HG03469 (cell line): ENCODE measurements at regions not wholly inside any gene's neighbourhood (a gene's known extent, or its start where the extent isn't known, plus 50 kb on each side); places are given as distances from the start of the nearest gene placed in this dataset.

ENCODE experiments used
- ATAC-seq: cut with Tn5 transposase; IDR thresholded peaks from one replicate; pipeline ENCODE4 v1.9.1; 2021; ENCODE audit warnings: mild to moderate bottlenecking, moderate library complexity, moderate number of reproducible peaks; ENCODE audit not compliant: unreplicated experiment

DNA sequence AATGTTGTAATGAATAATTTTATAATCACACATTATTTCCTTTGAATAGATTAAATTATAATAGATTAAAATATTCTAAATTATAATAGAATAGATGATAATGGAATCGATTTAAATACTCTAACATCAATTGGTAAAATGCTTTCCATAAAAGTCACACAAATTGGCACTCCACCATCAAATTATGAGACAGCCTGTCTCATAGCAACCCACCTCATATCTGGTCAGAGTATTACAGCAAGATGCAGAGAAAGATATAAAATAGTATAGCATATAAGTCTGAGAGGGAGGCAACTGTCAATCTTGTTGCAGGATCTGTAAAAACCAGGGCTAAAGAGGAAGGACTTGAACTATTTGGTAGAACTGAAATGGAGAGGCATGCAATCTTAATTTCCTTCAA is 98.4 kb upstream of the NCKAP5 start:
- ATAC-seq: no peak

DNA sequence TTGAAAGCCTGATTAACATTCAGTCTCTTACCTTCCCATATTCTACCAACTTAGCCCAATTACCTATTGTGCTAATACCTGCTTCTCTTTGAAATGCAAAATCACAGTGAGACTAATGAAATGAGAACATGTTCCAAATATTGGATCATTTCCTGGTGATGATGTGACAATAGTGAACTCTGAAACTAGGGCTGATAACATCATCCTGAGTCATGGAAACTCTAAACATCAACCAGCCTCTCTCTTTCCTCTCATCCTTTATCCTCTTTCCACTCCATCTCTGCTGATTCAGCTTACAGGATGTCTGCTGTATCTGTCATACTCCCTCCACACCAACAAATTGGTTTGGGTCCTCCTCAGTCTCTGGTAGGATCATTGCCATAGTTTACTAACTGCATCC is 98.8 kb upstream of the NCKAP5 start:
- no peak for ATAC-seq

DNA sequence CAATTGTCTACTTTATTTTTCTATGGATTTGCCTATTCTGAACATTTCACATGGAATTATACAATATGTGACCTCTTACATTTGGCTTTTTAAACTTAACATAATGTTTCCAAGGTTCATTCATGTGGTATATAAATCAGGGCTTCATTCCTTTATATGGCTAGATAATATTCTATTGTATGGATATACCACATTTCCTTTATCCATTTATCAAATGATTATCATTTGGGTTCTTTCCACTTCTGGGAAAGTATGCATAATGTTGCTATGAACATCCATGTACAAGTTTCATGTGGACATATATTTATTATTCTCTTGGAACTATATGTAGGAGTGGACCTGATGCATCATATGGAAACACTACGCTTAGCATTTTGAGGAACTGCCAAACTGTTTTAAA is 99.7 kb upstream of the NCKAP5 start:
- ATAC-seq: no peak

DNA sequence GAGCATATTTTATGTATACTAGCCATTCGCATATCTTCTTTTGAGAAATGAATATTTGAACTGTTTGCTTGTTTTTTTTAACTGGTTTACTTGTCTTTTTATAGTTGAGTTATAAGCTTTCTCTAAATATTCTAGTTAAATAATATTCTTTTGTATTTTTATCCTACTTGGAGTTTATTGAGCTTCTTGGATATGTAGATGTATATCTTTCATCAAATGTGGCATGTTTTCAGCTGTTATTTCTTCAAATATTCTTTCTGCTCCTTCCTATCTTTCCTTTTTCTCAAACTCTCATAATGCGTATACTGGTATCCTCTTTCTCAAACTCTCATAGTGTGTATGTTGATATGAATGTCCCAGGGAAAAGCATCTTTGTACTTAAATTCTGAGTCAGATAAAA is 100.3 kb upstream of the NCKAP5 start:
- no peak for ATAC-seq

DNA sequence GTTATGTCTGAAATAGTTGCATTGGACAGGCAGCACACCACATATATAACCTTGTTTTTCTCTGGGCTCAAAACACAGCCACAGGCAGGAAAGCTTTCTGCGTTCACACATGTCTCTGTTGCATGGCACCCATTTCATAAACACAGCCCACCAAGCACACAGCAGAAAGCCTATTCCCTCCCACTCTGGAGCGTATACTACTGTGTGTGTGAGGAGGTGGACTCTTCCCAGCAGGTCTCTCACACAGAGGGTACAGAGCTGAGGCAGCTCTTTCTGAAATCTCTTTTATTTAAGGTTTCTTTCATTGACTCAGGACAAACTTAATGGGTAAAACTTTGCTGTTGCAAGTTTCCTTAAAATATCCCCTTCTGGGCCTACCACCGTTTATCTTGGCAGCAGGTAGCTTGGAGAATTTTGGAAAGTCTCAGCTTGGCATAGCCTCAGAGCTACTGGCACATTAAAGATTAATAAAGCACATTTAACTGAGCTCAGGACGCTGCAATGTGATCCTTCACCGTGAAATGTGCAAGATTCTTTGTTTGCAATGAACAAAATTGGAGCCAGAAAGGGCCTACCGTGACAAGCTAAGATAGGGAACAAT is 105.1 kb upstream of the NCKAP5 start:
- no peak for ATAC-seq

DNA sequence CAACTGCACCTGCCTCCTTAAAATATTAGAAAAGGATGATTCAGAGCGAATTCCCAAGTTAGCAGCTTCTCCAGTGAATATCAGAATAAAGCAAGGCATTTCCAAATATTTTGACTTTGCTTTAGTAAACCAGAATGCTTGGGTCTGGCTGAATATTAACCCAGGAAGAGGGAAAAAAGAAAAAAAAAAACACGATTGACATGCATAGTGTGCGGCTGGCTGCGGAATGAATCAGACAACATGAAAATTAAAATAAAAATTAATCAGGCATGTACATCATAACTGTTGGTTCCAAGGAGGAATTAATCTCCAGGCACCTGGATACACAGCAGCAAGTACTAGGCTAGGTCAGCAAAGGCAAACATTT is 105.8 kb upstream of the NCKAP5 start:
- no peak for ATAC-seq

DNA sequence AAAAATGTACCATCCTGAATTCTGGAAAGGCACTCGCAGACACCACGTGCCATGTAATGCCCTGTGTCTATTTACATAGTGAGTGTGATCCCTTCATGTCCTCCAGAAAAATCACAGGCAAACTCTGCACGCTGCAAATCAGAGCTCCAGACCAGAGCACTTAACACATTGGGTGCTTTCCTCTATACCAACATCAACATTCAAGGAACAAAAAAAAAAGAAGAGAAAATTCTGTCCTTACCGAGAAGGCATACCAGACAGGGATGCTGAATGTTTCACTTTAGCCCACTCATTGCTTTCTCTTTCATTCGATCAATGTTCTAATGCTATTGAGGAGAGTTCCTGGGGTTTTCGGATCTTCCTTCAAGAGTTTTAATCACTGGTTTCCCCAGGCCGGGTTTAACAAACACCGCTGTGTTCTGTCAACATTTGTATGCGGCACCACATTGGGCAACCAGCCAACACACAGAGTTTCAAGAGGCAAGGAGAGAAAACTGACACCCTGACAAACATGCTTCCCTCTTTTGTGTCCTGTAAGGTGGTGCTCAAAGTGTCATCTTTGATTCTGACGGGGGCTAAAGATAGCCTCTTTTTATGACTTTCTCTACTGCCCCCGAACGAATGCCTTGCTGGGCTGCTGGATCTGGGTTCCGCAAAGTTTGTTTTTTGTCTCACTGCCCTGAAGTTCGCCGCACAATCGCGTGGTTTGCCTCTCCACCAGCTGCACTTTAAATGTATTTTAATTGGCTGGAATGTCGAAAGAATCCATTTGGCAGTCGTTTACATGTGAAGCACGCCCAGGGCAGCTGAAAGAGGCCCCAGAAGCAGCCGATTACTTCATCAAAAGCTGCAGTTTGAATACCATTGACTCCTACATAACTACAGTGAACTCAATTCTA is 106.4 kb upstream of the NCKAP5 start:
- no peak for ATAC-seq

DNA sequence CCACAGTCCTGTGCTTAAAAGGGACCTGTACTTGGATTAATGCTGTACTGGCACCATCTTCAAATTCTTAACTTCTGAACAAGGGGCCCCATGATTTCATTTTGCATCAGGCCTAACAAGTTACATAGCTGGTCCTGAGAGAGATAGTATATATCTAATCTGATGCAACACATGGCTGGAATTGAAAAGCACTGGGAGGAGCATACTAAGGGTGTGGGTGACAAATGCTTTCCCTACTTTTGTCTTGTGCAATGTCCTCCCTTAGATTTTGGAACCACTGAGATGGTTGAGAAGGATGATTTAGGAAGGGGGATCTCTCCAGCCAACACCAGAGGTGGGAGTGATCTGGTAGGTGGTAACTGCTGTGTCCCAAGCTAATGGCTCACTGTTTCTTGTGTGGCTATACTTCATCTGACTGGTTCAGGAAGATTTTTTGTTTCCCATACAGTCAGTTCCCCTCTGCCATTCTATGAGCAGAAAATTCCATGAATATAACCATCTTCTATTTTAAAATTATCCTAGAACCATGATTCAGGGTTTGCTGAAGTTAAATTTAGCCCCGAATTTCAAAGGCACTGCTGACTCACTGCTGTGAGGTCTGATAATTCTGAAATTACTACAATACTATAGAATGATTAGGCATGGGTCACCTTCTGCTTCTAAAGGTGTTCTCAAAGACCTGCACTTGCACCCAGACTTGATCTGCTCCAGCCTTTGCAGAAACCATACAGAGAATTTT is 108.3 kb upstream of the NCKAP5 start:
- no peak for ATAC-seq

DNA sequence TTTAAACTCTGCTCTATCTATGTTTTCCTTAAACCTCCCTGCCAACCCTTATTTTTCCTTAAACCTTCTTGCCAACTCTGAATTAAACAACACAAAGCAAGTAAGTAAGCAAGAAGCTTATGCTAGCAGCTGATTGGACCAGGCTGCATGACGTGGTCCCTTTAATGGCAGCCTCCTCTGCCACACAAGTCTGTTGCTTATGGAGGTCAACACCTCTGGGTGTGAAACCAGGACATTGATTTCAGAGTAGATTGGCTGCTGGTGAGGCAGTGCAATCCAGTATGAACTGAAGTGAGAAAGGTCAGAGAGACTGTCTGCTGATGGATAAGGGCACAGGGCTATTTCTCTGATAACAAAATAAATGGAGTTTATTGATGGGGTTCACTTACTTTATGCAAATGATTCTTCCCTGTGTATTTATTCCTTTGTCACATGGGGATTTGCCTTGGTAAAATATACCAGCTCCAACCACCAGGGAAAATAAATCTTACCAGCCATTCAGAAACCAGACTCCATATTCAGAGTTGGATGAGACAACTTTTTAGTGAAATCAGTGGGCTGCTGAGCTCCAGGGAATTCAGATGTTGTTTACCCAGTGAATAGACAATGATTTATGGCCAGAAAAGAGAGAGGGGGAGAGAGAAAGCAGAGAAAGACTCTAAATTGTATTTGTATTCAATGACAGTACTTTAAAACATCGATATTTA is 112.2 kb upstream of the NCKAP5 start:
- ATAC-seq: no peak

DNA sequence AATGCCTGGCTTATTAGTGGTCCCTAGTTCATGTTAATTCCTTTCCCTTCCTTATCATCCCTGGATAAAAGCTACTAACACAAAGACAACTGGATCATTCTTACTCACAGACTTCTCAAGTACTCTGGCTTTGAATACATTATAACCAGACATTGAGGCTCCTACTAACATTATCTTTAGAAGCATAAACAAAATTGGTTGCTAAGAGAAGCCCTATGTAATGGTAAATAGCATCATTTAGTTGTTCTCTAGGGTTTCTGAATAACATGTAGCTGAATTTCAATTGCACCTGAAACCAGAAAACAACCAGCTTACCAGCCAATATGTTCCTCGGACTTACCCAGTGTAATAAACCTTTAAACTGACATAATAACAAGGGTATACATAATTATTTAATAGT is 114.1 kb upstream of the NCKAP5 start:
- ATAC-seq: no peak

DNA sequence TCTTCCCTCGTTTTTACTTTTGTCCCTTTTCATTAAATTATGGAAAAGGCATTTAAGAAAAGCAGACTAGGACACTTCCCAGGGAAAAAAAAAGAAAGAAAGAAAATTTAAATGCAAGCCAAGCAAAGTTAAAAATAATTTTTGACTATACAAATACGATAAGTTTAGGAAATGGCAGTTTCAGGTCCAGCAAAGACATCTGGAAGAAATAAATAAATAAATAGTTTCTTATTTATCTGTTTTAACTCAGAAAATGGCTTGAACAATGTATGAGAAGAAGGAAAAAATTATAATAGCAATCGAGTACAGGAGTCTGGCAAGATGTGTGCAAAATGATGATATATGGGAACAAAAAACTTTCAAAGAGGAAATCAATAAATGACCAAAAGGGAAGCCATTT is 114.6 kb upstream of the NCKAP5 start:
- no peak for ATAC-seq

DNA sequence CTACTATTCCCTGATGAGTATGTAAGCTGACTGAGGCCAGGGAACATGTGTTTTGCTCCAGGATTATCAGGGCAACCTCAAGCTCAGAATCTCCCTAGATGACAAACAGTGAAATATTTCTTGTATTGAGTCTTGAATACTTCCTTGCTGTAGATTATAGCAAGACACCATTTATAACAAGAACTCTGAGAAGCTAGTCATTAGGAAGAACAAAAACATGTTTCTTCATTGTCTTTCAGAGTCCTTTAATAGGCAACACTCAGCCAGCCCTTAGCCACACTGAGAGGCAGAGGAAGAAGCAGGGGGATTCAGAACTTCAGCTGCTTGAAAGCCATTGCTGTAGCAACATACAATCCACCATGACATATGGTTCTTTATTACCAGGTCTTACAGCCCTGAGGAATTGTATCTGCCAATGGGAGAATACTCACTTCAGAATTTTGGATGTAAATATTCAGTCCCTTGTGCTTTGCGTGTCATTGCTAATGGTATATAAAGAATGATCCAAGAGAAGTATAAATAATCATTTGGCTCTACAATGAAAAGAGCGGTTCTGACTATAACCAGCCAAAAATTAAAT is 117.5 kb upstream of the NCKAP5 start:
- ATAC-seq: no peak

DNA sequence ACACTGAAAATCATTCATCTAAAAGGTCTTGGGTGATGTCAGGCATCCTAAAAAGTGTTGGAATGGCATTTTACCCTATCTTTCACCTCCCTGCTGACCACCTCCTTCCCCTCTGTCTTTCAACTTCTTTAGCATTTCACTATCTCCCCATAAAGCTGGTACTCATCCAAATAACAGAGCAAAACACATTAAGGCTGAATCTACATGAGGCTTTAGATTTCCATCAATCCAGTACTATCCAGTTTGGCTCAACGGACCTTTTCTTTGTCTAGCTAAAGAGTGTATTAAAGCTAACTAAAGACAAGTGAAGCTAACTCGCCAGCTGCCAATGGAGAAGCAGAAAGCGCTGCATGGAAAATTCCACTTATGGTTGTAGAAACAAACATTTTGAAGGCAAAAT is 122.5 kb upstream of the NCKAP5 start:
- ATAC-seq: no peak

DNA sequence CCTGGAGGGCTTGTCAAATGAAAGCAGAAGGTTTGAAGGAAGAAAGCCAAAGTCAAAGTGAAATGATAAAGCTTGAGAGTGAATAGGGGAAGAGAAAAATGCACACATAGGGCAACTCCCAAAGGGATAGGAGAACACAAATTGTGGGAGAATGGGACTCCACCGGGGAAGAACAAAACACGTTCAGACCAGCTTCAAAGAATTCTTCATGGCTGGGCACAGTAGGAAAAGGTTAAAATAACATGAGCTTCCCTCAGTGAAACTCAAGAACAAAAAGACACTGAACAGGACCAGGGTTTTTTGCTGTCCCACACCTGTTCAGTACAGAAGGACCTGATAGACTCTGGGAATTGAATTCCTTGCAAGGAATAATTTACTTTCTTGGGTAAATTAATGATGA is 123.1 kb upstream of the NCKAP5 start:
- ATAC-seq: no peak

DNA sequence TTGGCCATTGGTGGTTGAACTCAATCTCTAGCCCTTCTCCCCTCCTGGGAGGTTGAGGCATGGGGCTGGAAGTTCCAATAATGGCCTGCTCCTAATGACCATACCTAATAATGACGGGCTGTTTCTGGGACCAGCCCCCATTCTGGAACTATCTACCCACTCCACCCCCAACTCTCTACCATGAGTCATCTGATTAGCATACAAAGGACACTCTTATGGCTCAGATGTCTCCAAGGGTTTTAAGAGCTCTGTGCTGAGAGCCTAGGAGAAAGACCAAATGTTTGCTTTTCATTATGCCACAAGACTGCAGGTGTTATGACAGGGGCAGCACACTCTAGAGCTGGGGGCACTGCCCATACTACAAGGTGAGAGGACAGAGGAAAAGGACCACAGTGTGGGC is 137.0 kb upstream of the NCKAP5 start:
- ATAC-seq: no peak

DNA sequence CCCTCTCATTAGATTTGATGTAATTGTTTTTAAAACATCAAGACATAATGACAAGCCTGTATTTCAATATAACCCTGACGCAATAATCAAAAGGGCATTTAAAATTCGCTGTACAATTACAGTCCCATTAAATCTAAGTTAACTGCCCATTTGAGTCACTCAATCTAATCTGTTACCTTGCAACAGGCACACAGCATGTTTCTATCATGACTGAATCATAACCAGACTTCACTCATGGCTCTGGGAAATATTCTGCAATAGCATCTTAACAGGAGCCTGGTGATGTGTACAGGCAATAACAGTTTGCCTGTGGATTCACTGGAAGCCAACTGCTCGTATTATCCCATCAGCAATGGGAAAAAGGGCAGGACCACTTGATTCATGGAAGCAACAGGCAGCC is 142.3 kb upstream of the NCKAP5 start:
- ATAC-seq: no peak

DNA sequence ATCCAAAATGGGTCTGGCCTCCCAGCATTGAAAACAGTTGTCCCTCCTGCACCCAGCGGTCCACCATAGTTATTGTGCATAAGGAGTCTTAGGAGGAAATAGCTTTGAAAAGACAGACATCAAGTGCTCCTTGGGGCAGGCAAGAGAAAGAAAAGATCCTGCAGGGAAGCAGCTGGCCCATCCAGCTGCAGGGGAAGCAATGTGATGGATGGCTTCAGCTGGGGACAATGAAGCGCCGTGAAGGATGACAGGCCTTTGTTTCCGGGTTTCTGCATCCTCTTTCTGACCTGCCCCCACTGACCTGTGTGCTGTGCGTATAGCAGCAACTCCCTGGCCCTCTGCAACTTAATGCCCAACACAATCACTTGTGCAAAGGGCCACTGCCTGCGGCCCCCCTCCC is 142.9 kb upstream of the NCKAP5 start:
- no peak for ATAC-seq

DNA sequence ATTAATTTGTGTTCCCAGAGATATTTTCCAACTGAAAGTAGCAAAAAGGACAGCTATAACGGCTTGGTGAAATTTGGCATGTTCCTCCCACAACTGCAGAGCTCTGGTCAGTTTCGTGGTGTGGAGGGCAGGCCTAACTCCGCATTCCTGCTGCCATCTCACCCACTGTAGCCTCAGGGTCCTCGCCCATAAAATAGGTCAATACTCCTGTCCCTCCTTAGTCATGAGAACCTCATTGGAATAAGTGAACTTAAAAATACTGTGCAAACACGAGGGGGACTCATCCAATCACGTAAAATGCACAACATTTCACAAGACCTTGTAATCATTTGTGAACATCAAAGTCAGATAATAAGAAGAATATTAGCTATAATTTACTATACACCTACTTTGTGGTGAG is 143.5 kb upstream of the NCKAP5 start:
- no peak for ATAC-seq

DNA sequence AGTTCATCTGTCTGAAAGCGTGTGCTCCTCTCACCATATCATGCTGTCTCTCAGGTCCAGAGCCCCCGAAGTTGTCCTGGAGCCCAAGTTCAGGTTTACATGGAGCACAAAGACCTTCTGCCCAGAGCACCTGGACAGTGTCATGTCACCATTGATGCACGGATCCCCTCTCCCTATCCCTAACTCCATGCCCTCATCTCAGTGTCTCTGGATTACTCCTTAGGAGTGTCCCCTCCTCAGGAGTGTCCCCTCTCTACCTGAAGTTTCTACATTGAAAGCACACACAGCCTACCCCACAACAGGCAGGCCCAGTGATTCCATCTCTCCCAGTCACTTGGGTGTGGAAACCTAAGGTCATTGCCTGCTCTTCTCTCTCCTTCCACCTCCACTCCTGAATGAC is 144.1 kb upstream of the NCKAP5 start:
- no peak for ATAC-seq

DNA sequence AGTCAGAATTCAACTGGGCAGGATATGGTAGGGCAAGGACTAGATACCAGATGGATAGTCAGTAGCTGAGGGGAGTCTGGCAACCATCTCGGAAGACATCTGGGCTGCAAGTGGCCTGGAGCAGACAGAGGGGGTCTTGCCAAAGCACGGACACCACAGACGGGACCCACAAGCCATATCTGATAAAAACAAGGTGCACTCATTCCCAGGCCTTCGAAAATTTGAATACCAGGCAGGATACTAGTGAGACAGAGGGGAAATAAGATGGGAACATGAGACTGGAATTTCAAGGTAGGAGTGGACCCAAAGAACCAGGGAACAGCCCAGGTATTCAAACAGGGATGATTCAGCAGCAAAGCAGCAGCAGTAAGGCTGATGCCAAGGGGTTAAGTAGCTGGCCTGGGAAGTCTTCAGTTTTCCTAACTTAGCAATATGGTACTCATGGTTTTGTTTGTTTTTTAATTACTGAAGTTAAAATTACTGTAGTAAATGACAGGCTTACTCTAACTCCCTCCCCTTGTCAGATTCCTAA is 144.9 kb upstream of the NCKAP5 start:
- no peak for ATAC-seq

DNA sequence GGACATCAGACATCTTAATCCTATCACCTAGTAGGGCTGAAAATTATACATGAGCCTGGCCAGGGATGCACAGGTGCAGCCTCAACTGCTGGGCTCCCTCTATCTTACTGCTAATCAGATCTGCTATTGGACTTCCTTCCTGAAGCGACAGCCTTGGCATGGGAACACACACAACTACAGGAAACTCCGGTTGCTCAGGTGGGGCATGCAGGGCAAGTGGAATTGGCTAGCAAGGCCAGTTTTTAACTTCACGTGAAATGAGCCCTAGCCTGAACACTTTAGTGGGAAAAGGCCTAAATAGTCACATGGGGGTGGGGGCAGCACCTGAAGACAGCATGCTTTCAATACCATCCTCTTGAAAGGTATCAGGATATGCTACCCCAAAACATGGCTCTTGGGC is 147.9 kb upstream of the NCKAP5 start:
- no peak for ATAC-seq
